ENCODE measurements at regions not wholly inside any gene's neighbourhood (a gene's known extent, or its start where the extent isn't known, plus 50 kb on each side); places are given as distances from the start of the nearest gene placed in this dataset.
A peak's percentile ranks its signal among the peaks of the same experiment; 100 is the strongest.

- Histone ChIP-seq H3K27ac (no peak overlapping the region), H3K4me3 (no peak overlapping the region), H3K4me1 (ENCODE audit: insufficient read depth) (no peaks in the 10 kb centered on the region), H3K4me2 (no peak overlapping the region), H4K20me1 (ENCODE audit: insufficient read depth, poor library complexity, severe bottlenecking) (no peaks in the 10 kb centered on the region), H3K36me3 (replicated peaks; ENCODE audit: insufficient read depth, low read depth) (no peaks in the 10 kb centered on the region), H3K27me3 (no peaks in the 10 kb centered on the region), H3K79me2 (no peaks in the 10 kb centered on the region), H3K9me3 (ENCODE audit: low read depth) (no peaks in the 10 kb centered on the region), H2AFZ (no peak overlapping the region), H3K9me2 (replicated peaks; ENCODE audit: insufficient read depth) (no peaks in the 10 kb centered on the region)
- WGBS (ENCODE audit: low lambda C conversion rate, missing lambda C conversion rate) = 70% methylated on average over 4 of the region's 4 CpGs
- TF ChIP-seq EZH2 (IDR thresholded peaks at IDR 0.05; ENCODE audit: borderline replicate concordance) (no peak), CTCF (IDR thresholded peaks at IDR 0.05; ENCODE audit: poor library complexity) (no peak), EZH2phosphoT487 (IDR thresholded peaks at IDR 0.05; ENCODE audit: low read depth, severe bottlenecking, unreplicated experiment) (no peak)
- peak; percentile 3 for DNase-seq (ENCODE audit: low spot score)
These were observed 97.2 kb upstream of the SYT1 start for GRCh38 chr12:78767264-78767981.

GRCh38 chr12:78778339-78778738 lies 86.2 kb upstream of the SYT1 start:
- WGBS (ENCODE audit: low lambda C conversion rate, missing lambda C conversion rate) = 81% methylated on average over 2 of the region's 2 CpGs
- TF ChIP-seq EZH2phosphoT487 (IDR thresholded peaks at IDR 0.05; ENCODE audit: low read depth, severe bottlenecking, unreplicated experiment) (no peak), CTCF (IDR thresholded peaks at IDR 0.05; ENCODE audit: poor library complexity) (no peak), EZH2 (IDR thresholded peaks at IDR 0.05; ENCODE audit: borderline replicate concordance) (no peak)
- no peak for DNase-seq (ENCODE audit: low spot score)
- no peak overlapping the region for H2AFZ ChIP-seq
- H3K27ac ChIP-seq = no peak overlapping the region
- H3K4me2 ChIP-seq = no peak overlapping the region
- no peaks in the 10 kb centered on the region for H3K4me1 ChIP-seq (ENCODE audit: insufficient read depth)
- H3K9me2 ChIP-seq (replicated peaks; ENCODE audit: insufficient read depth) = no peaks in the 10 kb centered on the region
- no peaks in the 10 kb centered on the region for H3K79me2 ChIP-seq
- no peaks in the 10 kb centered on the region for H3K9me3 ChIP-seq (ENCODE audit: low read depth)
- H4K20me1 ChIP-seq (ENCODE audit: insufficient read depth, poor library complexity, severe bottlenecking) = no peaks in the 10 kb centered on the region
- H3K4me3 ChIP-seq = no peak overlapping the region
- no peaks in the 10 kb centered on the region for H3K27me3 ChIP-seq
- H3K36me3 ChIP-seq (replicated peaks; ENCODE audit: insufficient read depth, low read depth) = no peaks in the 10 kb centered on the region

GRCh38 chr12:78787576-78787975 lies 77.0 kb upstream of the SYT1 start:
- Histone ChIP-seq H3K27ac (no peak overlapping the region), H3K4me1 (ENCODE audit: insufficient read depth) (no peaks in the 10 kb centered on the region), H3K79me2 (no peaks in the 10 kb centered on the region), H3K4me2 (no peak overlapping the region), H3K9me3 (ENCODE audit: low read depth) (no peaks in the 10 kb centered on the region), H2AFZ (no peak overlapping the region), H3K27me3 (no peaks in the 10 kb centered on the region), H3K36me3 (replicated peaks; ENCODE audit: insufficient read depth, low read depth) (no peaks in the 10 kb centered on the region), H3K9me2 (replicated peaks; ENCODE audit: insufficient read depth) (no peaks in the 10 kb centered on the region), H3K4me3 (no peak overlapping the region), H4K20me1 (ENCODE audit: insufficient read depth, poor library complexity, severe bottlenecking) (no peaks in the 10 kb centered on the region)
- DNase-seq (ENCODE audit: low spot score) = no peak
- TF ChIP-seq EZH2 (IDR thresholded peaks at IDR 0.05; ENCODE audit: borderline replicate concordance) = no peak
- TF ChIP-seq CTCF (IDR thresholded peaks at IDR 0.05; ENCODE audit: poor library complexity) = no peak
- no peak for TF ChIP-seq EZH2phosphoT487 (IDR thresholded peaks at IDR 0.05; ENCODE audit: low read depth, severe bottlenecking, unreplicated experiment)

All from hepatocyte (in vitro differentiated cells).